Naive thymus-derived CD4-positive, alpha-beta T cell (primary cell): ENCODE measurements at regions not wholly inside any gene's neighbourhood (a gene's known extent, or its start where the extent isn't known, plus 50 kb on each side); places are given as distances from the start of the nearest gene placed in this dataset. TPM values are rescaled to one million over a fixed set of nuclear protein-coding genes. Genes with fewer than 3 reads are reported as not detected.
A peak's percentile ranks its signal among the peaks of the same experiment; 100 is the strongest.

Source experiments
- ATAC-seq: fragments of 150-1000 bp; cut with Tn5 transposase; 2 replicates; pipeline ENCODE4 v1.10.0; 2021; ENCODE audit warnings: mild to moderate bottlenecking, moderate library complexity
- CTCF ChIA-PET: fragments of 350-600 bp; sonication (Branson Sonifier 250); formaldehyde crosslinking; loops from one replicate; lab custom pipeline; 2021; ENCODE audit warnings: antibody characterized with exemption; lab: Charles Lee
- POLR2A ChIA-PET: fragments of 350-600 bp; sonication (Branson Sonifier 250); formaldehyde crosslinking; loops from one replicate; lab custom pipeline; 2021; ENCODE audit warnings: antibody characterized with exemption, inconsistent platforms; lab: Charles Lee
- DNase-seq, 9 donors: peaks; one replicate each; pipeline versions ENCODE4 v3.0.0 to v3.0.0-alpha.2; 2020 to 2022; ENCODE audit warnings: mixed read lengths in 1 of 9
- H3K27ac ChIP-seq: one replicate; pipeline ENCODE4 v1.7.0; 2013; ENCODE audit warnings: mild to moderate bottlenecking, low read depth, low read length, moderate library complexity
- H3K27me3 ChIP-seq, 2 donors: one replicate each; pipeline ENCODE4 v1.7.0; 2013; ENCODE audit warnings: low read length in 2 of 2, mild to moderate bottlenecking in 2 of 2, moderate library complexity in 2 of 2; ENCODE audit not compliant: control insufficient read depth in 2 of 2, insufficient read depth in 2 of 2
- H3K36me3 ChIP-seq, 3 experiments: 1 replicate in 2 of 3; 2 replicates in 1 of 3; pipeline ENCODE4 v1.7.0; 2013; ENCODE audit warnings: low read length in 3 of 3, mild to moderate bottlenecking in 3 of 3, moderate library complexity in 1 of 3; ENCODE audit not compliant: insufficient read depth in 3 of 3, control insufficient read depth in 2 of 3
- H3K4me1 ChIP-seq, 2 donors: one replicate each; pipeline ENCODE4 v1.7.0; 2013; ENCODE audit warnings: low read length in 2 of 2, mild to moderate bottlenecking in 2 of 2, moderate library complexity in 1 of 2; ENCODE audit not compliant: control insufficient read depth in 2 of 2, insufficient read depth in 2 of 2
- H3K4me3 ChIP-seq: 2 replicates; pipeline ENCODE4 v1.7.0; 2013; ENCODE audit warnings: mild to moderate bottlenecking, low read length
- H3K9me3 ChIP-seq, 3 experiments: 1 replicate in 2 of 3; 2 replicates in 1 of 3; pipeline ENCODE4 v1.7.0; 2013; ENCODE audit warnings: low read length in 3 of 3; ENCODE audit not compliant: control insufficient read depth in 2 of 3
- H3K27ac Mint-ChIP-seq, 9 donors: one replicate each; pipeline ENCODE4 v1.8.0; 2020 to 2022; ENCODE audit warnings: mixed read lengths in 9 of 9, mild to moderate bottlenecking in 8 of 9, moderate library complexity in 5 of 9, inconsistent platforms in 2 of 9
- H3K27me3 Mint-ChIP-seq, 5 donors: one replicate each; pipeline ENCODE4 v1.8.0; 2021 to 2022; ENCODE audit warnings: mixed read lengths in 5 of 5, mild to moderate bottlenecking in 1 of 5
- H3K36me3 Mint-ChIP-seq, 5 donors: one replicate each; pipeline ENCODE4 v1.8.0; 2020 to 2022; ENCODE audit warnings: mixed read lengths in 5 of 5, mild to moderate bottlenecking in 3 of 5, inconsistent platforms in 1 of 5
- H3K4me1 Mint-ChIP-seq, 7 donors: one replicate each; pipeline ENCODE4 v1.8.0; 2020 to 2022; ENCODE audit warnings: mixed read lengths in 7 of 7, mild to moderate bottlenecking in 3 of 7, inconsistent platforms in 1 of 7
- H3K4me3 Mint-ChIP-seq, 10 donors: one replicate each; pipeline ENCODE4 v1.8.0; 2020 to 2022; ENCODE audit warnings: mild to moderate bottlenecking in 10 of 10, mixed read lengths in 10 of 10, moderate library complexity in 6 of 10, inconsistent platforms in 2 of 10
- H3K9me3 Mint-ChIP-seq, 11 donors: one replicate each; pipeline ENCODE4 v1.8.0; 2020 to 2022; ENCODE audit warnings: mixed read lengths in 11 of 11, mild to moderate bottlenecking in 4 of 11, inconsistent platforms in 1 of 11, moderate library complexity in 1 of 11
- intact Hi-C, 2 donors: fragments of 100-400 bp; cut with micrococcal nuclease; formaldehyde crosslinking; loops; one replicate each; pipeline ENCODE4 v1.15.1; 2023
- microRNA-seq: library from miRNA; unstranded; fragments of <30 nt; microRNA quantifications from one replicate; pipeline ENCODE4 v1.2.0, GENCODE V29; 2022; ENCODE audit warnings: borderline microRNAs expressed

GRCh38 chr13:106621833-106622232 lies 53.9 kb upstream of the ARGLU1 start:
- no peak for ATAC-seq
- intact Hi-C loops = loop anchor here in 1 of 2 donors (2.0 kb wide), 1 partner anchor 85 kb away; no protein-coding TSS in a partner anchor
- no peak overlapping the region for H3K4me3 ChIP-seq
- H3K27me3 Mint-ChIP-seq = peaks cover 21 to 47% (median 38%) of the 10 kb centered on the region in 5 donors
- peaks cover 0 to 6% (median 5%) of the 10 kb centered on the region in 7 donors for H3K4me1 Mint-ChIP-seq
- no peaks in the 10 kb centered on the region for H3K9me3 ChIP-seq
- no peaks in the 10 kb centered on the region for H3K9me3 Mint-ChIP-seq
- no peak overlapping the region for H3K27ac ChIP-seq
- H3K4me3 Mint-ChIP-seq = no peak overlapping the region
- H3K4me1 ChIP-seq = no peaks in the 10 kb centered on the region
- POLR2A ChIA-PET = no interaction called here
- CTCF ChIA-PET = no interaction called here
- no peak overlapping the region for H3K27ac Mint-ChIP-seq
- H3K36me3 ChIP-seq = no peaks in the 10 kb centered on the region
- no peaks in the 10 kb centered on the region for H3K36me3 Mint-ChIP-seq
- DNase-seq = no peak
- no peaks in the 10 kb centered on the region for H3K27me3 ChIP-seq

DNA sequence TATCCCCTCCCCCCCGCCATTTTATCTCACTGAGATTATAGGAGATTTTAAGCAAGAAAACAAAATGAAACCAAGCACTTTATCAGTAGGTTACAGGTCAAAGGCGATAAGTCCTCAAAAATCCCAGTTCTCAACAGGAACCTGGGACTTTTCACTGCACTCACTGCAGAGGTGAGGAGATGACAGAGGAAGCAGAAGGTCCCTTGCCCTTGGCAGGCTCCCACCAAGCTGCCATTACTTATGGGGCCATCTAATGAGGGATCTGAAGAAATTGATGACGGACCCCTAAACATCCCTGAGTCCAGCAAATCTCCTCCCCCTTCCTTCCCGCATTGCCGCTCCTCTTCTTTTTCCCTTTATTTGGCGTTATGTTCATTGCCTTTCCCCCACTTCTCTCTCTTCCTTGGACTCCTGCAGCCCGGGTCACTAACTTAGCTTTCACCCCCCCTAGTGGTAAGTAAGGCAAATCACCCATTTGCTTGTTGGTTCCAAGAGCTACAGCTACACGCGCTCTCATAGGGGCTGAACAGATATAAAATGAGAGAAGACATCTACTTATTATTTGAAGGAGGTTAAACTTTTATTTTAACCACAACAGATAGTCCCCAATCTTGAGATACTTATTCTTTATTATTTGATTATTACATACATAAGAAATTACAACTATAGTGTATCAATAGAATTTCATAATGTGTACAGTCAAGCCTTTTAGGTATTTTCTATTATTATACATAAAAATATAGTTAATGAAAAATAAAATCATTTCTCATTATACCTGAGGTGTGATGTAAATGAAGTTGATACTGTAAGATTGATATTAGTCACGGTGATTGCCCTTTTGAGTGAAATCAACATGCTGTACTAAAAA lies 52.0 kb upstream of the ARGLU1 start:
- ATAC-seq (peak; percentile 82), DNase-seq (peak in 7 of 9 donors; percentile 12 to 52 (median 40))
- Histone ChIP-seq H3K9me3 (no peaks in the 10 kb centered on the region), H3K4me1 (no peaks in the 10 kb centered on the region), H3K27me3 (no peaks in the 10 kb centered on the region), H3K27ac (no peak overlapping the region), H3K36me3 (no peaks in the 10 kb centered on the region), H3K4me3 (no peak overlapping the region)
- ChIA-PET POLR2A (no interaction called here), CTCF (interaction anchor here (0.6 to 1.4 kb wide), 5 partner anchors 11 to 83 kb away, joined by 3 to 5 read pairs (median 4); no protein-coding TSS in a partner anchor)
- Mint-ChIP-seq H3K36me3 (no peaks in the 10 kb centered on the region), H3K4me3 (peak overlapping the region in 4 of 10 donors; percentile 0 to 42 (median 6)), H3K9me3 (no peaks in the 10 kb centered on the region), H3K4me1 (peaks cover 0 to 6% (median 5%) of the 10 kb centered on the region in 7 donors), H3K27me3 (peaks cover 21 to 37% (median 23%) of the 10 kb centered on the region in 5 donors), H3K27ac (no peak overlapping the region)
- intact Hi-C loops = loop anchor here (1.0 to 2.0 kb wide), 2 partner anchors 52 to 83 kb away; partner anchors contain the start of gene ARGLU1 (in 1 of the 2)

Small RNAs in the stretch of these regions (microRNA-seq; reads per million reads assigned to microRNA genes)
- gene MIR1267 = not detected
